ENCODE measurements at regions not wholly inside any gene's neighbourhood (a gene's known extent, or its start where the extent isn't known, plus 50 kb on each side); places are given as distances from the start of the nearest gene placed in this dataset.
"Not testable (repeated sequence)": the region's sequence is repeated elsewhere in the genome, so short reads cannot be mapped to it uniquely, and the experiment has no call there.

DNA sequence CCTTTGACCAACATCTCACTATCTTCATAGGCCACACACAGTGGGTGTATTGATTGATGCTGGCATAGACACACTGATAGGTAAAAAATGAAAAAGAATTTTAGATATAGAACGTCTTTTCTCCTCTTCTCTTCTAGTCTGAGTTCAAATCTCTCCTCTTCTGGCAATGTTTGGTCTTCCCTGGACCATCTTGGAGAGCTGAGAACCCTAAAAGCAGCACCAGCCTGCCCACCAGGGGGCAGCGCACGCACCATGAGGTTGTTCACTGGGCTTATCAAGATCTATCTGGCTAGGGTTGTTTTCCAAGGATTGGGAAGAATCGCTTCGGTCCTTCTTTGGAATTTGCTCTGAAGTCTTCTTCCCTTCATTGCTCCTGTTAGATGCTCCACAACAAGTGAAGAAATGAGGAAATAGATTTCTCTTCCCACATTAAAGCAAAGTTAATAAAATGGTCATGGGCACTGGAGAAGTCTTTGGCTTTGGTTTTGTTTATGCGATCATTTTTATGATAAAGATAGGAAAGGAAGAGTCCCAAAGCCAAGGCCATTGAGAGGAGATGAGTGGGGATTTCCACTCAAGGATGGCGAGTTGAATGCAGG, 104.0 kb upstream of the OLIG2 start:
- in situ Hi-C loops (cut with MboI; ENCODE audit: low pct_unique_long_range_greater_than_20kb, low sequenced_read_pairs): no loop called here
- peak; percentile 41 for DNase-seq

DNA sequence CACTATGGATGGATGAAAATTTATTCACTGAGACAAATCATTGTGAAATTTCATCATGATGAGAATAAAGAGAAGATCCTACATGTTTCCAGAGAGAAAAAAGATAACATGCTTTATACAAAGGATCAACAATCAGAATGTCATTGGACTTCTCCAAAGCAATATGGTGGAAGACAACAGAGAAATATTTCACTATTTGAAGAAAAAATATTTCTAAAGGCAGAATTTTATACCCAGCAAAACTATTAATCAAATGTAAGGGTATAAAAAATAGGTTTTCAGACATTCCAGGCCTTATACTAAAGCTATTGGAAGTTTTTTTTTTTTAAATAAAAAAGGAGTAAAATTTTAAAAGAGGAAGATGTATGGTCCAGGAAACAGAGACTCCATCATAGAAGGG, 100.6 kb upstream of the OLIG2 start:
- in situ Hi-C loops (cut with MboI; ENCODE audit: low pct_unique_long_range_greater_than_20kb, low sequenced_read_pairs): no loop called here
- no peak for DNase-seq

DNA sequence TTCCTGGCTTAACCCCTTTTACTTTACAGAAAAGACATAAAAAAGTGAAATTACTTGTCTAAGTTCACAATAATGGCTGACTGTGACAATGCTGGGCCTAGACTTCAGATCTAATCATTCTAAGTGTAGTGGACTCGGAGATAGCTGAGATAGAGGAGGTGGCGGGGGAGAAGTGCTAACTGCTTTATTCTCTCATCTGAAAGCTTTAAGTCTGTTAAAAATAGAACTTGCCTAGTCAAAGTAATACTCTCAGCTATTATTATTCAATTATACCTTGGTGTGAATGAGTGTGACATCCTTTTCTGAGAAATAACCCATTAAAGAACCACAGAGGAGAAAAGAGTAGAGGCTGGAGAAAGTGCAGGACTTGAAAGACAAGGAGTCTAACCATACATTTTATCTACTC, 96.1 kb upstream of the OLIG2 start:
- in situ Hi-C loops (cut with MboI; ENCODE audit: low pct_unique_long_range_greater_than_20kb, low sequenced_read_pairs): no loop called here

DNA sequence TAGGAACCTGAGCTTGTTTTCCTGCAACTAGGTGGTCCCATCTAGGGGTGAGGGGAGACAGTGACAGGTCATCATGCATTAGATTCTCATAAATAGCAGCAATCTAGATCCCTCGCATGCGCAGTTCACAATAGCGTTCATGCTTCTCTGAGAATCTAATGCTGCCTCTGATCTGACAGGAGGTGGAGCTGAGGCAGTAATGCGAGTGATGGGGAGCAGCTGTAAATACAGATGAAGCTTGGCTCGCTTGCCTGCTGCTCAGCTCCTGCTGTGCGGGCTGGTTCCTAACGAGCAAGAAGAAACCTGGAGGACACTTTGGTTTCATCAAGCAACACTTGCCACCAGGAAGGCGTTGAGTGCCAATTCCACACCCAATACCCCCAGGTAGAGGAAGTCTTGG, 95.1 kb upstream of the OLIG2 start:
- no peak for DNase-seq
- in situ Hi-C loops (cut with MboI; ENCODE audit: low pct_unique_long_range_greater_than_20kb, low sequenced_read_pairs): no loop called here

More for the DNA sequence above, 96.1 kb upstream of the OLIG2 start:
- DNase-seq: no peak

DNA sequence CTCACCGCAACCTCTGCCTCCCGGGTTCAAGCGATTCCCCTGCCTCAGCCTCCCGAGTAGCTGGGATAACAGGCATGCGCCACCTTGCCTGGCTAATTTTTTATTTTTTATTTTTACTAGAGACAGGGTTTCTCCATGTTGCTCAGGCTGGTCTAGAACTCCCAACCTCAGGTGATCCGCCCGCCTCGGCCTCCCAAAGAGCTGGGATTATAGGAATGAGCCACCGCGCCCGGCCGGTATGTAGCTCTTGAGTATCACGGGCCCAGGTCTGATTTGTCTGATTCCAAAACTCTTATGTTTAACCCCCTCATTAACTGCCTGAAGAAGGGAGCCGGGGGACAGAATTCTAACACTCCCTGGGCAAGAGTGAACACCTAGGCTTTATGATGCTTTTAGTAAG, 91.7 kb upstream of the OLIG2 start:
- DNase-seq; in situ Hi-C loops (cut with MboI; ENCODE audit: low pct_unique_long_range_greater_than_20kb, low sequenced_read_pairs): not testable (repeated sequence)

DNA sequence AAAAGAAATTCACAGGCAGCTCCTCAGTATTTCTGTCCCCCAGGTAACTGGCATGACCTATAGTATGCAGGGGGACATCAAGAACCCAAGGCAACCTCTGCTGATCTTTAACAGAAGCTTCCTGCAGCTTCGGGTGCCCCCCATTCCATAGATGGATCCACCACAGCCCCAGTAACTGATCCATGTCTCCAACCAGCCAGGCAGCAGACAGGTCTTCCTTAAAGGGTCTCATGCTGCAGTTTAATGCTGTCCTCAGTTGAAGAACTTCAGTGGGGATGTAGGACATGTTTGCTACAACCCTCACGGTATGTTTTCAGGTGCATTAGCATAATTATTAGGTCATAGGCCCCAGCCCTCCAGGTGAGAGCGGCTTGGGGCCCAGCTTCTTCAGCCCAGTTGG, 90.9 kb upstream of the OLIG2 start:
- in situ Hi-C loops (cut with MboI; ENCODE audit: low pct_unique_long_range_greater_than_20kb, low sequenced_read_pairs): no loop called here
- DNase-seq: no peak

DNA sequence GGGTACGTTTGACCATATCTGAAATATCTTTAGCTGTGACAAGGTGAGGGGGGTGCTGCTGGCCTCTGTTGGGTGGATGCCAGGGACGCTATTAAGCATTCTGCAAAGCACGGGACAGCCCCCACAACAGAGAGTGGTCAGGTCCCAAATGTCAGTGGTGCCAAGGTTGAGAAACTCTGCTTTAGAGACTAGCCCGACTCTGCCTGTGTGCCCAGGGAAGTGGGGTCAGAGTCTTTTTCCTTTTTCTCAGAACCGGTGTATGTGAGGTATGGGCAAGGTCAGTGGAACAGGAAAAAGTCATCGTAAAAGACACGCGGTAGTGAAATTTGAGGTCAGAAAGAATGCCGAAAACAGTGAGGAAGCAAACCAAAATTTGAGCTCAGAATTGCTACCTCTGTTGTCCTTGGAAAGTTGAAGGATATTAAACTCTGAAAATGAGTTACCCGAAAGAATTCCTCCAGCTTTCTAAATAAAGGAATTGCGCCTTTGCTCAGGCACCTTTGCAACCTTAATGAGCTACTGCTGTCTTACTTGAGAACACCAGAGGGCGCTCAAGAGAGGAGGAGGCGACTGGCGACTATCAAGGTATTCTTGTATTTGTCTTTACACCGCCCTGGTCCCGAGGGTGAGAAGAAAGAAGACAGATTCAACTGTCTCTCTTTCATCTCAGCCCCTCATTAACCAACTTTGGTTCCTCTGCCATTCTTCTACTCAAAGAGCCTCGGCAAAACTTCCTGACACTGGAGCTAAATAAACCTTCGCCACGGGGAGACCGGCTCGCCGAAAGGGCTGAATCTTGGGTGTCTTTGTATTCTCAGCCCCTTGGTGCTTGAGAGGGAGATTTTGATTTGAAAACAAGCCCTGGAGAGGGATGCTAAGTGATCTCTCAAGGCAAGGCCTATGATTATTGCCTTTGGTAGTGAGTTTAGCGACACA, 85.4 kb upstream of the OLIG2 start:
- DNase-seq: peak; percentile 63
- in situ Hi-C loops (cut with MboI; ENCODE audit: low pct_unique_long_range_greater_than_20kb, low sequenced_read_pairs): no loop called here

DNA sequence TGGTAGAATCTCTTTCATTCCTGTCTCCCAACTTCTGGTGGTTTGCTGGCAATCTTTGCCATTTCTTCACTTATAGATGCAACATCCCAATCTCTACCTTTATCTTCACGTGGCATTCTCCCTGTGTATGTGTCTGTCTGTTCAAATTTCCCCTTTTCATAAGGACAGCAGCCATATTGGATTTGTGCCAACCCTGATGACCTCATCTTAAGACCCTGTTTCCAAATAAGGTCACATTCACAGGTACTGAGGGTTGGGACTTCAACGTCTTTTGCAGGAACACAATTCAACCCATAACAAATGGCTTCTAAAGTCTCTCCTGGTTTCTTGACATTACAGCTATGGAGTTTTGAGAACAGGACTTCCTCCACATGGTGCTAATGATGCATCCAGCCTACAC, 84.5 kb upstream of the OLIG2 start:
- no peak for DNase-seq
- in situ Hi-C loops (cut with MboI; ENCODE audit: low pct_unique_long_range_greater_than_20kb, low sequenced_read_pairs): no loop called here

DNA sequence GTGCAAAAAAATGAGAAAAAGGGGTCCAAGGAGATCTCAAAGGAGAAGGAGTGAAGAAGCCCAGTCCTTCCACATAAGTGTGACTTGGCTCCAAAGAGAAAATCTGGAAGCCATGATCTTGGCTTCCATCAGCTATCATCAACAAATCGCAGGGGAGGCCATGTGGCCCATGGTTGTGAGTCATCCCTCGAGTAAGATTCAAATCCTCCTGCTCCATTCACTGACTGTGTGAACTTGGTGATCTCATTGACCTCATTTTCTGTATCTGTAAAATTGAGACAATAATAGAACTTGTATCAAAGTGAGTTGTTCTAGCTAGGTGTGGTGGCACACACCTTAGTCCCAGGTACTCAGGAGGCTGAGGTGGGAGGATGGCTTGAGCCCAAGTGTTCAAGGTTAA, 79.1 kb upstream of the OLIG2 start:
- in situ Hi-C loops (cut with MboI; ENCODE audit: low pct_unique_long_range_greater_than_20kb, low sequenced_read_pairs): no loop called here

DNA sequence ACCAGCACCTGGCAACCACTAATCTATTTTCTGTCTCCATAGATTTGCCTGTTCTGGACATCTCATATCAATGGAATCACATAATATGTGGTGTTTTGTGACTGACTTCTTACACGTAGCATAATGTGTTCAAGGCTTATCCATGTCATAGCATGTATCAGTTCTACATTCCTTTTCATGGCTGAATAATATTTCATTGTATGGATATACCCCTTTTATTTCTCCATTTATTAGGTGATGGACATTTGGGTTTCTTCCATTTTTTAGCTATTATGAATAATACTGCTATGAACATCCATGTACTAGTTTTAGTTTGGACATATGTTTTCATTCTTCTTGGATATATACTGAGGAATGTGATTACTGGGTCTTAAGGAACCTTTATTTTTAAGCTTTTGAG, 78.0 kb upstream of the OLIG2 start:
- in situ Hi-C loops (cut with MboI; ENCODE audit: low pct_unique_long_range_greater_than_20kb, low sequenced_read_pairs): no loop called here
- no peak for DNase-seq

More for the DNA sequence above, 79.1 kb upstream of the OLIG2 start:
- no peak for DNase-seq

DNA sequence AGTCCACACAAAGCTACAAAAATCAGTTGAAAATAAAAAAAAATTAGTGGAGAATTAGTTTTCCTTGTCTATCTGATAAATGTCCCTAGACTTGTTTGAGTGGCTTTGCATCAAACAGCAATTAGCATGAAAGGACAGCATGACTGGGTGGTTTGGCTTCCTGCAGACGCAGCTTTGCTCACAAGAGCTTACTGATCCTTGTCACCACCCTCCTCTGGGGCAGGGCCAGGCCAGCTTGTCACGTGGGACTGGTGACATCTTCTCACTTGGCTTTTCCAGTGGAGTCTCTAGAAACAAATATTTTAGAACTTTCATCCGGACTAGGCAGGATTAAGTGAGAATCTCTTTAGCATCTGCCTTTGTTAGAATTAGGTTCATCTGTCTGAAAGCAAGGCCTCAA, 76.0 kb upstream of the OLIG2 start:
- no peak for DNase-seq
- in situ Hi-C loops (cut with MboI; ENCODE audit: low pct_unique_long_range_greater_than_20kb, low sequenced_read_pairs): no loop called here

DNA sequence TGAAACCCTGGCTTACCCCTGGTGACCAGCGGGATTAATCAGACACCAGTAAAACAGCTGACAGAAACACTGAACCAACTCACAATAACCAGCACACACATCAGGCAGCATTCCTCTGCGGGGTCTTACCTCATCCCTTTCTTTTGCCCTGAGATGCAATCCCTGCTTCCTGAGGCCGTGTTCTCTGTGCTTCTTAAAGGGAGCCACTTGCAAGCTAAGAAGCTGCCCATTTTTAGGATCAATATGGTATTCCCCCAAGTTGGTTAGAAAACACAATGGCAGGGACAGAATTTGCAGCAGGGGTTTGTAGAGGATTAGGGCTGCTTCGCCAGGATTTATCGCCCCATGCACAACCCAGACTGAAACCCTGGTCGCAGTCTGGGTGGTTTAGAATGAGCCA, 74.7 kb upstream of the OLIG2 start:
- in situ Hi-C loops (cut with MboI; ENCODE audit: low pct_unique_long_range_greater_than_20kb, low sequenced_read_pairs): no loop called here
- DNase-seq: no peak

DNA sequence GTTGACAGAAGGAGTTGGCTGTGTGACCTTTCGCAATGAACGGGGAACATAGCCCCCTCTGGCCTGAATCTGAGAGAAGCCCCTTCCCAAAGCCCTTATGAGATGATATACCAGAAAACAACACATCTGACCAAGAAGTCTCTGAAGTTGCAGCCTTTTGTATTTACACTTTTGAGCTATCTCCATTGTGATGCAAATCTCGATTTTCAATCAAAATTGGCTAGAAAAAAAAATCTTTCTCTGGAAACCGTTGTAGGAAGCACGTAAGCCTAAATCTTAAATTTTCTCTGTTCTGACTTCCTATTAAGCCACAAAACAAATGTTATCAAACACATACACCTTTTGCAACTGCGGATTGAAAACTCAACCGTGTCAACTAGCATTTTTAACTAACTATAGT, 71.4 kb upstream of the OLIG2 start:
- DNase-seq: no peak
- in situ Hi-C loops (cut with MboI; ENCODE audit: low pct_unique_long_range_greater_than_20kb, low sequenced_read_pairs): no loop called here

DNA sequence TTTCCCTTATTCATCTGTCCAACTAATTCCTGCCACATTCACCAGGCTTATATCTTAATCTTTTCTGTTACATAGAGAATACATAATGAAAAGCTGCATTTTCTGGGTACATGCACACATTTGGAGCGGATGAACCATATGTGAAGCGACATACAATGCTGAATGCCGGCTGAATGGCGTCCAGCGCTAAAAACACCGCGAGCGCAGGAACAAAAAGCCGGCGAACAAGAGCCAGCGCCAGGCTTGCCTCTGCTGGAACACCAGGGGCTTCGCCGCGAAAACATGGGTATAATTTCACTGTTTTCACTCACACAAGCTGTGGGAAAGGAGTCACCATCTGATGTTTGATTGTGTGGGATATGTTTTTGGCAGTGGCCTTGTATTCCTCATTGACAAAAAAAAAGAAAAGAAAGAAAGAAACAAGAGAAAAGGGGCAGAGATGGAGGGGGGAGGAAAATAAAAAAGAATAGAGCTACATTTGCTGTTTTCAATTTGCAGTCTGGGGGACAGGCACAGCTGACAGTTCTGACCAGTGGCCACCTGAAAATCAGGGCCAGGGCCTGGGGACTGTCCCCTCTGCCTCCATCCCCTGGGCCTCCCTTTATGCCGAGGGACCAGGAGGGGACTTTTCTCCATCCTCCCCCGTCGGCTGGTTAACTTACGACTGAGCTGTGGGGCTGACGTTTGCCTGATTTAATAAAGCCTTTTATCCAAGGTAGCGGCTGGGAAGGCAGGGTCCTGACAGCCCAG, 70.2 kb upstream of the OLIG2 start:
- in situ Hi-C loops (cut with MboI; ENCODE audit: low pct_unique_long_range_greater_than_20kb, low sequenced_read_pairs): no loop called here

DNA sequence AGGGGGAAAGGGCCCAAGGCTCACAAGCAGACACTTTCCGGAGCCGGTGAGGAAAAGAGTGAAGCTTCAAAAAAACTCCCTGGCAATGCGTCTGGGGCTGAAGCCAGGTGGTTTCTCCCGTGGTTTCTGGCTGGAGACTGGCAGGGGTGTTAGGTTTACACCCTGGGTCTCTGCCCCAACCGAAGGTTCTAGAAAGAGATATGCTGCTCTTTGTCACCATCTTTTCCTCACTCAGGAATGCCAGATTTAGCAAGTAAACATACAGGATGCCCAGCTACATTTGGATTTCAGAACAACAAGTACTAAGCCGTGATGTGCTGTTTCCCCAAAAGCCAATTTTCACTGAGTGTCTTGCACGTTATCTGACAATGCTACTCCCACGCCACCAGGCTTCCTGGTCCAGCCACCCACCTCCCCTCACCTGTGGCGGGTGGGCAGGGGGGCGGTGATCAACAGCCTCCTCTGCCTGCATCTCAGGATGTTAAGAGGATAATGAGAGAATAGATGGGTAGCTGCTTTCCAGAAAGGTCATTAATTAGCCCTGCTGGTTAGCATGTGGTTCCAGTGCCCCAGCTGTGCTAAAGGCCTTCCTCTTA, 69.6 kb upstream of the OLIG2 start:
- DNase-seq: peak; percentile 5
- in situ Hi-C loops (cut with MboI; ENCODE audit: low pct_unique_long_range_greater_than_20kb, low sequenced_read_pairs): no loop called here

More for the DNA sequence above, 70.2 kb upstream of the OLIG2 start:
- DNase-seq: no peak

DNA sequence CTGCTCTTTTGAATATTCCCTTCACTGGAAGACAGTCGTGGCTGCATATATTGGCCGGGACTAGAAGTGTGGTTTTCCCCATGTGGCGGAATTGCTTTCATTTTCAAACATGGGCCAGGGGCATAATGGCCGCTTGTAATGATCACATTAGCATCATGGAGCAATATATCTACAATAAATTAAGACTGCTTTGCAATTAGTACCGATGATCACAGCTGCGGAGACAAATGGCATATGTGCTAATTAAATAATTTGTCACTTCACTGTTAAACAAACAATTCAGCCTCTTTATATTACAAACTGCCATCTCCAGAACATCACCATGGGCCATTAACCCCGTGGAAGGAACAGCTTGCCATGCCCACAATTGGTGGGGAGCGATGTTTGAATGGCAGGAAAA, 68.2 kb upstream of the OLIG2 start:
- no peak for DNase-seq
- in situ Hi-C loops (cut with MboI; ENCODE audit: low pct_unique_long_range_greater_than_20kb, low sequenced_read_pairs): no loop called here

DNA sequence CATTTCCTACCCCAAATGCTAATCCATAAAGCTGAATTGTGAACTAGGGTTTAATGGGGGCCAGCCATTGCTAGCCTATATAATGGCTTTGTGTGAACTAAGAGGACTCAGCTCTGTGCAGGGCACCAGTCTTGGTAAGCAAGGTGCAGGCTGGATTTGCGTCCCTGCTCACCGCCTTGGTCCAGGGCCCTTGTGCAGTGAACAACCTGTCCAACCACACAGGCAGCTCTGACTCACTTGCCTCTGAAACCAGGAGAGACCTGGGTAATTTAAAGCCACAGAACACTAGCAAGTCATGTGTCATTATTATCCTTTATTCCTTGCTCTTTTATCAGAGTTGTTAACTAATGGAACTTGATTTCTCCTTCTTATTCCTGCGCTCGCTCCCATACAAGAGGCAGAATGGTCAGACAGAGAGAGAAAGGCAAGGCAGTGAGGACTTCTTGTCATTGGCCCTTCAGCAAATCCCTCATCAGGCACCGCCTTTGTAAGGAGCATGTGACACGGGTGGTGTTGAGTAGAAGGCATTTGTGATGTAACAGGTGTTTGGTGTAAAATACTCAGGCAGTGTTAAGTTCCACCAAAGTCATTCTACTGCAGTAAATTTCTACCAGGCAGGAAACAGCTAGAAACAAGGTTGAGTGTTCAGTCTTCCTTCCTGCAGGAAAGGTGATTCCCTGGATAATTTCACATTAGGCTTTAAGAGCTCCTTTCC, 67.3 kb upstream of the OLIG2 start:
- in situ Hi-C loops (cut with MboI; ENCODE audit: low pct_unique_long_range_greater_than_20kb, low sequenced_read_pairs): no loop called here
- DNase-seq: no peak

DNA sequence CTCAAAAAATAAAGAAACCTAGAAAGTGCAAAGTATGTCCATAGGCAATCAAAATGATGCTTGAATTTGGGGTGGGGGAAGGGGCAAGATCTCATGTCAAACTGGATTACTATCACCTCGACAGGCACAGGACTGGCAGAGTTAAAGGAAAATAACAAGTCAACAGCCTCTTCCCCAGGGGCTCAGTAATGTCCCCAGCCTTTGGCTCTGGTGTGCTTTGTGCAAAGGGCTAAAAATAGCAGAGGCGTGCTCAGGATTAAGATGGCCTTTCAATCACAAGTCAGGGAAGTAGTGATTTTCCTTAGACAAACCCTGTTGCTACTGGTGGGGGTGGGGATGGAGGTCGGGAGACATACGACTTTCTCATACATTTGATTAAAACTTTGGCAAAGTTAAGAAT, 63.5 kb upstream of the OLIG2 start:
- no peak for DNase-seq
- in situ Hi-C loops (cut with MboI; ENCODE audit: low pct_unique_long_range_greater_than_20kb, low sequenced_read_pairs): no loop called here

DNA sequence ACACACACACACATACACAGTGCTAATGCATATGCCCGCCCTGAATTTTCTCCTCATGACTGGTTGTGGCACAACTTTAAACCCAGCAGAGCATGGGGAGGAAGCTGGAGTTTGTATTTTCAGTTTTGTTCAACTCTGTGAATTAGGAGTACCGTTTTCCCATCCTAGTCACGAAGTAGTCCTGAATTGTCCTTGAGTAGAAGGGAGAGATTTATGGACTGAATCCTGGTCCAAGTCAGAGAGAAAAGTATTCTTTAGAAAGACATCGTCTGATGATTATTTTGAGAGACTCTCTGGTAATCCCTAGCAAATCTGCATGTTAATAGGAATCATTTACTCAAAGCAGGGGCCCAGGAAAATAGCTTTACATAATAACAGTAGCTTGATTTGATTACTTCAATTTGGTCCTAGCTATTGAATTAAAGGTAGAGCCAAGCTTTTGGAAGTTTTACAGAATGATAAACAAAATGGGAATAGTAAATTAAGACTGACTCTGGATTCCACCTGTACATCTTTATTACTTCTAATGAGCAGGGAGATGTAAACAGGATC, 60.5 kb upstream of the OLIG2 start:
- DNase-seq: no peak
- in situ Hi-C loops (cut with MboI; ENCODE audit: low pct_unique_long_range_greater_than_20kb, low sequenced_read_pairs): no loop called here

Measured in KBM-7 (cell line).